Liver (tissue), 8 donors: ENCODE measurements at regions not wholly inside any gene's neighbourhood (a gene's known extent, or its start where the extent isn't known, plus 50 kb on each side); places are given as distances from the start of the nearest gene placed in this dataset.

Experiments
- DNase-seq: peaks from one replicate; pipeline ENCODE4 v3.0.0-alpha.2; 2017; ENCODE audit warnings: low spot score
- H3K27ac ChIP-seq, 2 donors: one replicate each; pipeline ENCODE4 v1.7.0; 2013; ENCODE audit warnings: inconsistent platforms in 2 of 2, low read length in 2 of 2, control low read depth in 1 of 2, low read depth in 1 of 2, mild to moderate bottlenecking in 1 of 2
- H3K27me3 ChIP-seq, 4 donors: one replicate each; pipeline versions ENCODE4 v1.6.1 to v1.7.0; 2013; ENCODE audit warnings: low read length in 3 of 4, inconsistent platforms in 1 of 4, mild to moderate bottlenecking in 1 of 4, moderate library complexity in 1 of 4; ENCODE audit not compliant: control insufficient read depth in 4 of 4, insufficient read depth in 4 of 4
- H3K36me3 ChIP-seq, 4 donors: one replicate each; pipeline versions ENCODE4 v1.6.1 to v1.7.0; 2013; ENCODE audit warnings: low read length in 3 of 4, mild to moderate bottlenecking in 3 of 4, low read depth in 1 of 4, moderate library complexity in 1 of 4; ENCODE audit not compliant: control insufficient read depth in 4 of 4, insufficient read depth in 3 of 4
- H3K4me1 ChIP-seq, 4 donors: one replicate each; pipeline versions ENCODE4 v1.6.1 to v1.7.0; 2013; ENCODE audit warnings: low read length in 3 of 4, mild to moderate bottlenecking in 3 of 4, moderate library complexity in 1 of 4; ENCODE audit not compliant: control insufficient read depth in 4 of 4, insufficient read depth in 4 of 4
- H3K4me3 ChIP-seq, 3 donors: one replicate each; pipeline versions ENCODE4 v1.6.1 to v1.7.0; 2013; ENCODE audit warnings: low read length in 3 of 3, control low read depth in 1 of 3, low read depth in 1 of 3, mild to moderate bottlenecking in 1 of 3
- H3K9ac ChIP-seq, 2 donors: one replicate each; pipeline ENCODE4 v1.7.0; 2013; ENCODE audit warnings: low read length in 2 of 2, mild to moderate bottlenecking in 2 of 2, moderate library complexity in 2 of 2, control low read depth in 1 of 2, low read depth in 1 of 2
- H3K9me3 ChIP-seq, 4 donors: one replicate each; pipeline versions ENCODE4 v1.6.1 to v1.7.0; 2013; ENCODE audit warnings: low read length in 3 of 4; ENCODE audit not compliant: control insufficient read depth in 4 of 4
- ATF3 ChIP-seq: IDR thresholded peaks from 2 replicates; pipeline ENCODE4 v1.6.1; 2016; ENCODE audit warnings: antibody characterized with exemption
- CTCF ChIP-seq: fragments of 150-350 bp; IDR thresholded peaks from 2 replicates; pipeline ENCODE4 v1.5.1; 2017; ENCODE audit warnings: improper control_type of control experiment, low read depth, low read length; ENCODE audit not compliant: missing input control
- EGR1 ChIP-seq, 2 donors: IDR thresholded peaks; 2 replicates each; pipeline ENCODE4 v1.6.1; 2016 to 2018; ENCODE audit warnings: antibody characterized with exemption in 2 of 2, low read depth in 2 of 2
- FOXA2 ChIP-seq: IDR thresholded peaks from 2 replicates; pipeline ENCODE4 v1.6.1; 2016; ENCODE audit warnings: antibody characterized with exemption
- GABPA ChIP-seq, 2 donors: IDR thresholded peaks in 1 of 2; conservative IDR thresholded peaks in 1 of 2; 2 replicates each; pipeline ENCODE4 v1.6.1; 2016; ENCODE audit warnings: antibody characterized with exemption in 2 of 2, mild to moderate bottlenecking in 1 of 2, moderate library complexity in 1 of 2
- HNF4A ChIP-seq, 2 donors: conservative IDR thresholded peaks; 2 replicates each; pipeline ENCODE4 v1.6.1; 2016; ENCODE audit warnings: antibody characterized with exemption in 2 of 2, mild to moderate bottlenecking in 2 of 2
- HNF4G ChIP-seq: IDR thresholded peaks from 2 replicates; pipeline ENCODE4 v1.6.1; 2016; ENCODE audit warnings: antibody characterized with exemption
- JUND ChIP-seq, 2 donors: IDR thresholded peaks; 2 replicates each; pipeline ENCODE4 v1.6.1; 2016; ENCODE audit warnings: antibody characterized with exemption in 2 of 2
- NR2F2 ChIP-seq: IDR thresholded peaks from 2 replicates; pipeline ENCODE4 v1.6.1; 2016; ENCODE audit warnings: antibody characterized with exemption
- RAD21 ChIP-seq, 2 donors: IDR thresholded peaks; 2 replicates each; pipeline ENCODE4 v1.6.1; 2016; ENCODE audit warnings: antibody characterized with exemption in 2 of 2, mild to moderate bottlenecking in 2 of 2
- RXRA ChIP-seq, 2 donors: IDR thresholded peaks; 2 replicates each; pipeline ENCODE4 v1.6.1; 2017 to 2018; ENCODE audit warnings: antibody characterized with exemption in 2 of 2, mild to moderate bottlenecking in 1 of 2
- SP1 ChIP-seq: IDR thresholded peaks from 2 replicates; pipeline ENCODE4 v1.6.1; 2018; ENCODE audit warnings: antibody characterized with exemption, mild to moderate bottlenecking
- TAF1 ChIP-seq: conservative IDR thresholded peaks from 2 replicates; pipeline ENCODE4 v1.6.1; 2016; ENCODE audit warnings: antibody characterized with exemption, mild to moderate bottlenecking
- YY1 ChIP-seq: IDR thresholded peaks from 2 replicates; pipeline ENCODE4 v1.6.1; 2016; ENCODE audit warnings: antibody characterized with exemption, mild to moderate bottlenecking
- ZBTB33 ChIP-seq: IDR thresholded peaks from 2 replicates; pipeline ENCODE4 v1.6.1; 2016; ENCODE audit warnings: antibody characterized with exemption
- WGBS: extraction: QIAGEN DNeasy Blood & Tissue Kit; methylation state at CpG from one replicate; pipeline ENCODE4 v1.1.7; 2013; 5-methylcytosine and 5-hydroxymethylcytosine counted together
- TF ChIP-seq, protein P1 (sequence below): IDR thresholded peaks from 2 replicates; pipeline ENCODE4 v1.6.1; 2016; ENCODE audit warnings: antibody characterized with exemption
- donor health status: healthy.
- donor health status: healthy.
- donor health status: healthy.
- donor health status: healthy.
- donor health status: healthy.

DNA sequence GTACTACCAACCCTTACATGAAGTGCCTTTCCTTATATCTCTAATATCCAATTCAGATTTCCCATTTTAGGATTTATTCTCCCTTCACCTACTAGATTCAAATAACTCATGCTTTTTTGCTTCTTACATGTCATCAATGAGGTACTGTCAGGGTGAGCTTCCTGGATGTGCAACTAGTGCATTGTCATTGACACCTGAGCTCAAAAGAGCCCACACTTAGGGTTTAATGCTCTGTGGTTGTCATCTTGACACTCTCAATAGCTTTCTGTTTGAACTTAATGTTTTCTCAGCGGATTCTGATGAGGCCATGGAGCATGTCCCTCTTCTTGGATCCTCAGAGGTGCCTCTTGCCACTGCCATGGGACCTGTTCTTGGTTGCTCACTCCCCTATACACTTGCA is 1033.3 kb upstream of the EYS start:
- no peaks in the 10 kb centered on the region for H3K27me3 ChIP-seq
- no peaks in the 10 kb centered on the region for H3K9me3 ChIP-seq
- H3K4me1 ChIP-seq = no peaks in the 10 kb centered on the region
- H3K4me3 ChIP-seq = no peak overlapping the region
- WGBS = 41% methylated on average over 1 of the region's 1 CpG
- no peak for TF ChIP-seq CTCF
- no peak for TF ChIP-seq HNF4A (conservative IDR thresholded peaks at IDR 0.05)
- TF ChIP-seq FOXA2 = no peak
- H3K27ac ChIP-seq = no peak overlapping the region
- no peak for DNase-seq
- H3K9ac ChIP-seq = no peak overlapping the region
- no peaks in the 10 kb centered on the region for H3K36me3 ChIP-seq

DNA sequence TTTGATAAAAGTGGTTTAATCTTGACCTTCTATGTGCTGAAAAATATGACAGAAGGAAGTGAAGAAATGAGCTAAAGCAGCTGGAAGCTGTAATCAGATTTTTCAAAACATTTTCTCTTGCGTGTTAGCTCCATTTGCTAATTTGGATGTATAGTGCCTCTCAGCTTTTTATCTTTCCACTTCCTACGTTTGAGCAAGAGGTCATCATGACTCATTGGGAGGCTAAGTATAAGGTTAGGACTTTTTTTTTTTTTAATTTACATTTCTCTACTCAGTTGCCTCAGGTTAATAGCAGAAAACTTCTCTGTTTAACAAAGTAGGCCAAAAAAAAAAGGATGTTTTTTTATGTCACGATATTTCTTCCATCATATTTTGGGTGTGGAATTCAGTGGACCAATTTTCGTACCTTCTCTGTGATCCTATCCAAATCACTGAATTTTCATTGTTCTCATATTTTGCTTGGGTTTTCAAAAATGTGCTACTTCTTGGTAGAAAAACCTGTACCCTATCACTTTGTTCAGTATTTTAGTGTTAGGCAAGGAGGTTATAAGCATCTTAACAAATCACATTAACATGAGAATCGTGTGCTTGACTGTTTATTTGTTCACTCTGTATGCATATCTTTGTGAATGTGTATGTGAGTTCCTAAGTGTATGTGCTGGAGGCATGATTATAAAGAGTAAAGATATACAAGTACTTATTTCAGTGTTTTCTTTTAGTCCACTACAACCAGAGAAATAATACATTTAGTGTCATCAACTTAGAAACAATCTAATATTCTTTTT is 1028.3 kb upstream of the EYS start:
- WGBS = 49% methylated on average over 5 of the region's 5 CpGs
- Histone ChIP-seq H3K27me3 (no peaks in the 10 kb centered on the region), H3K9me3 (no peaks in the 10 kb centered on the region), H3K4me3 (no peak overlapping the region), H3K4me1 (no peaks in the 10 kb centered on the region), H3K27ac (no peak overlapping the region), H3K36me3 (no peaks in the 10 kb centered on the region), H3K9ac (no peak overlapping the region)
- TF ChIP-seq RXRA (IDR thresholded peaks at IDR 0.05) (no peak), GABPA (IDR thresholded peaks at IDR 0.05 in 1 of 2, conservative IDR thresholded peaks at IDR 0.05 in 1 of 2) (no peak), FOXA2 (no peak), HNF4G (no peak), EGR1 (IDR thresholded peaks at IDR 0.05; ENCODE audit: low read depth in 2 of 2) (no peak), NR2F2 (no peak), JUND (IDR thresholded peaks at IDR 0.05) (no peak), HNF4A (conservative IDR thresholded peaks at IDR 0.05) (no peak), SP1 (no peak), ATF3 (no peak), RAD21 (IDR thresholded peaks at IDR 0.05) (no peak), YY1 (no peak)
- TF ChIP-seq, protein P1, sequence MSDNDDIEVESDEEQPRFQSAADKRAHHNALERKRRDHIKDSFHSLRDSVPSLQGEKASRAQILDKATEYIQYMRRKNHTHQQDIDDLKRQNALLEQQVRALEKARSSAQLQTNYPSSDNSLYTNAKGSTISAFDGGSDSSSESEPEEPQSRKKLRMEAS = no peak
- no peak for DNase-seq

- 78% methylated on average over 1 of the region's 1 CpG for WGBS
These were observed 1024.3 kb upstream of the EYS start for GRCh38 chr6:66731310-66731709.

More at GRCh38 chr6:66731310-66731709, 1024.3 kb upstream of the EYS start:
- no peak overlapping the region for H3K9ac ChIP-seq
- H3K27ac ChIP-seq = no peak overlapping the region
- DNase-seq = no peak
- H3K9me3 ChIP-seq = no peaks in the 10 kb centered on the region
- no peak overlapping the region for H3K4me3 ChIP-seq
- no peaks in the 10 kb centered on the region for H3K4me1 ChIP-seq
- H3K27me3 ChIP-seq = no peaks in the 10 kb centered on the region
- no peak for TF ChIP-seq NR2F2
- TF ChIP-seq RXRA (IDR thresholded peaks at IDR 0.05) = no peak
- no peak for TF ChIP-seq TAF1
- TF ChIP-seq EGR1 (IDR thresholded peaks at IDR 0.05; ENCODE audit: low read depth in 2 of 2) = no peak
- no peak for TF ChIP-seq JUND (IDR thresholded peaks at IDR 0.05)
- no peak for TF ChIP-seq ZBTB33
- TF ChIP-seq RAD21 (IDR thresholded peaks at IDR 0.05) = no peak
- TF ChIP-seq ATF3 = no peak
- H3K36me3 ChIP-seq = no peaks in the 10 kb centered on the region
